Thyroid gland (tissue), 4 donors: ENCODE measurements at regions not wholly inside any gene's neighbourhood (a gene's known extent, or its start where the extent isn't known, plus 50 kb on each side); places are given as distances from the start of the nearest gene placed in this dataset.
"Not testable (repeated sequence)": the region's sequence is repeated elsewhere in the genome, so short reads cannot be mapped to it uniquely, and the experiment has no call there.

Experiments used
- CTCF ChIP-seq, 6 experiments: fragments of 200-600 bp in 3 of 6; fragments of 450-650 bp in 3 of 6; sonication (generic) in 3 of 6; IDR thresholded peaks; one replicate each; pipeline ENCODE4 v1.5.1; 2016 to 2019; ENCODE audit warnings: antibody characterized with exemption in 6 of 6, mild to moderate bottlenecking in 2 of 6, inconsistent platforms in 1 of 6, moderate library complexity in 1 of 6
- POLR2A ChIP-seq, 2 donors: fragments of 450-650 bp; IDR thresholded peaks; one replicate each; pipeline ENCODE4 v1.6.1; 2017; ENCODE audit warnings: antibody characterized with exemption in 2 of 2, mild to moderate bottlenecking in 2 of 2, moderate library complexity in 1 of 2

- not testable (repeated sequence) for TF ChIP-seq CTCF, POLR2A (IDR thresholded peaks at IDR 0.05)
Measured at GRCh38 chrX:1136582-1136981, 75.9 kb downstream of the CRLF2 start.
